ENCODE measurements at regions not wholly inside any gene's neighbourhood (a gene's known extent, or its start where the extent isn't known, plus 50 kb on each side); places are given as distances from the start of the nearest gene placed in this dataset.

DNA sequence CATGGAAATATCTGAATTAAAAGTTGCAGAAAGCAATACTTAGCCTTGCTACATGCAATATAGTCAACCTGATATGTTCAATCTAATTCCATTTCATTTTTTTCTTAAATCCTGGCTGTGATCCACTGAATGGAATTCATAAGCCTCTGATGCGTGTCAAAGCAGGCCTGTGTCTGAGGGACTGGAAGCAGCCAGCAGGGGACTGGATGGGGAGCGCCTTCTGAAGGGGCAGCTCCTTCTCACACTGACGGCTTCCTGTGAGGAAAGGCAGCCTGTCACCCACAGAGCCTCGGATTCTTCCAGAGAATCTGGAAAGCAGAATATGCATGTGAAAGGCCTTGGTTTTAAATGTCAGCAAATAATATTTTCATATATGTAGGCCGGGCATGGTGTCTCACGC, 73.5 kb downstream of the KCNF1 start:
- TF ChIP-seq CTCF (conservative IDR thresholded peaks at IDR 0.05; ENCODE audit: low read length) (no peak), EZH2phosphoT487 (IDR thresholded peaks at IDR 0.05; ENCODE audit: borderline replicate concordance) (no peak)
